GM11168 (cell line): ENCODE measurements at regions not wholly inside any gene's neighbourhood (a gene's known extent, or its start where the extent isn't known, plus 50 kb on each side); places are given as distances from the start of the nearest gene placed in this dataset.

Source experiments
- in situ Hi-C: fragments of 300-500 bp; cut with MboI; formaldehyde crosslinking; loops from one replicate; pipeline ENCODE4 v1.12.0; 2022; ENCODE audit warnings: low sequenced_read_pairs; ENCODE audit not compliant: unreplicated experiment

DNA sequence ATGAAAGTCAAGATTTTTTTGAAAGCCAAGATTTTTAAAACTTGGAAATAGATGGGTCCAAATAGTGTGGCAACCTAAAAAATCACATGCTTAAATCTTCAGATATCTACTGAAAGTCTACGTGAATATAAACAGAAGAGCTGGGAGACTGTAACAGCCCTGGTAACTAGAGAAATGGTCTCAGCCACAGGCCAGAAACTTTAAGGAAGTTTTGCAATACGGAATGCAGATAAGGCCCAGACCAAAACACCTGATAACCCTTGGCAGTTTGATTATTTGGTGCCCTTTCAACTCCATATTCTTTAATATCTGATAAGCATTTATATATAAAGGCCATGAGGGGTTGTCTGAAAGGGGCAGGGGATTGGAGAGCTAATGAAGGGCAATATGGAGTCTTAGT, 537.3 kb upstream of the TGFBR2 start:
- in situ Hi-C loops = no loop called here

DNA sequence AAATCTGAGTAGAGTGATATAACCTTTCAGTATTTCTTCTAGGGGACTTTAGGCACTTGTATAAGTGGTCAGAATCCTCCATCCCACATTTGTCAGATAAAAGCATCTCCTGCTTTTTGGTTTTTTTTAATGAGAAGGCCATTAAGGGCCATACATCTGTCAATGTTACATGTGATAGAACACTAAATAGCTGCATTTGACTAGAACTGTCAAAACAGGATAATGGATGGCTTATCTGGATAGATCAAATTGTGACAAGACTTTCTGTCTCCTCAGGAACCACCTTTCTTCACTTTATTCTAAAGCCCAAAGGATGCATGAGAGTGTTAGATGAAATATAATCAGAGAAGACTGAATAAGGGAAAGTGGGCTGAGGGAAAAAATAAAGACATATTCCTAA, 533.4 kb upstream of the TGFBR2 start:
- in situ Hi-C loops = no loop called here

DNA sequence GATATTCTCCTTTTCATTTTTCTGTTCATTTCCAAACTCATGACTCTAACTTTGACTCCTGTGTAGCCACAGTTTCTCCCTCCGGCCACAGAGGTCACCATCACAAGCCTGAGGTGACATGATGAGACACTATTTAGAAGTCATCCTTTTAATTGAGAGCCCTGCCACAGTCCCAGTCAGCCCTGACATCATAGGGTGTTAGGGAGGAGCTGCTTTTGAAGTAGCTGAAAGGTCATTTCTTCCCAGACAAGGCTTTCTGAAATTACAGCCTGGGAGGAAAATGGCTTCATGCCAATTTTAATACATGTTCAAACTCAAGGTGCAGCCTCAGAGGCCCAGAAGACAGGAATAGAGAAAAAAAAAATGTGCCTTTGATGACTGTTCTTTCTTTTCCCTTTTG, 532.8 kb upstream of the TGFBR2 start:
- in situ Hi-C loops = no loop called here

DNA sequence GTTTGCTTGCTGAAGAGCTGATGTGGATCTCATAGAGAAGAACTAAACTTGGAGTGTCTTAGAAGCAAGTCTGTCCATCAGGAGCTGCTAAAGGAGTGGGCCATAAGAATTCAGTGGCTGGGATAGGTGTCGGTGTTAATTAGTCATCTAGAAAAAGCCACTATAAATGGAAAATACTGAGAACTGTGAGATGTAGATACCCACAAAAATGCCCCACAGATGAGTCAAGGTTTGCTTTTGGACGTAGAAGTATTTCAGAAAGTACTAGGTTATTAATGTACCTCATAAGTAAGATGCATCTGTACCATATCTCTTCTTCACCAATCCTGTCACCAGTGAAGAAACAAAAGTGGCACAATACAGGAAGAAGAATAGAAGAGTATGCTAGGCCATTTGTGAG, 530.9 kb upstream of the TGFBR2 start:
- in situ Hi-C loops = no loop called here

DNA sequence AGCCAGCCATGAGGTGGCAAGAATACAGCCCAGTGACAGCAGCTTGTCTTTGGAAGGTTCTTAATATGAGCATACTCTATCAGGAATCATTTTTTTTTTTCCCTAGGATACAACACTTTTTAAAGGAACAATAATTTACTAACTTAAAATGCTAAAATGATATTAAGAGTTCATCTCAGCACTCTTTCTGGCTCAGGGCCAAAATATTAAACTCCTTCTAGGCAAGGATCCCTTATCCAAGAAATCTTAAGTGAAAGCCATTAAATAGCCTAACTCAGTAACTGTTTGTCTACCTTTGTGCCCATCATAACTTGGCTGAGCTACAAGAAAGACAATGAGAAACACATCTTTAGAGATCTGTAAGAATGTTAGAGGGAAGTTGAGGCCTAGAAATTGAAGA, 529.5 kb upstream of the TGFBR2 start:
- in situ Hi-C loops = no loop called here

DNA sequence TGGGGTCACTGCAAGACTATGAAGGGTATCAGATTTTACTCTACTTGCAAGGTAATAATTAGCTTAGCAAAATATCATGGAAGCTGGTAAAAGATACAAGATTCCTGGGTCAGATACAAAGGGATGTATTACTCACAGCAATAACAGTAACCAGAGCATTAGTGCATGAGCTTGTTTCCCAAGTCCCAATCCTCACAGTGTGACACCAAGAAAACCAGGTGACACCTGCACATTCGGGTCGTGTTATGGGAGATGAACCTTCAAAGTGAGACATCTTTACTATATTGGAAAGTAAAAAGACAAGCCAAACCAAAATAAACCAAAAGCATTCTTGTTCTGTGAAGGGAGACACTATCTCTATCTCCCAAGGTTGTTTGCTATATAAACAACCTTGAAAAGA, 528.7 kb upstream of the TGFBR2 start:
- in situ Hi-C loops = no loop called here

GRCh38 chr3:30078736-30079135, 527.7 kb upstream of the TGFBR2 start:
- in situ Hi-C loops = no loop called here

- in situ Hi-C loops = no loop called here
Measured at GRCh38 chr3:30081904-30082303, 524.5 kb upstream of the TGFBR2 start.

GRCh38 chr3:30082652-30083051, 523.7 kb upstream of the TGFBR2 start:
- in situ Hi-C loops = no loop called here

DNA sequence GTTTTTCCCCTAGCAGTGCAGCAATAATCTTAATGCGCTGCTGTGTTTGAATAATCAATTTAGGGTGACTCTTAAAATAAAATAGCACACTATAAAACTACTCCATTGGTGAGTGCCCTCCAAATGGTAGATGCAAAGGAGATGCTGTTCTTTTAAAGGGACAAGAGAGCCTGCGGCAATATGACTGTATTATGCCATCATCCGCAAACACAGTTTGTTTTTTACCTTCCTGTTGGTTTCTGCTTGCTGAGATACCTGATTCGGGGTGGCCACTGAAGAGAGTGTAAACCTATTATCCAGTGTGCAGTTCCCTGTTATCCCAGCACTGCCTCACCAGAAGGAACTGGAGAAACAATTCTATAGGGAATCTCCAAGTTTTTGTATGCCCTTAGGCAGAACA, 523.1 kb upstream of the TGFBR2 start:
- in situ Hi-C loops = no loop called here

- in situ Hi-C loops = no loop called here
Measured at GRCh38 chr3:30084316-30084715, 522.1 kb upstream of the TGFBR2 start.

DNA sequence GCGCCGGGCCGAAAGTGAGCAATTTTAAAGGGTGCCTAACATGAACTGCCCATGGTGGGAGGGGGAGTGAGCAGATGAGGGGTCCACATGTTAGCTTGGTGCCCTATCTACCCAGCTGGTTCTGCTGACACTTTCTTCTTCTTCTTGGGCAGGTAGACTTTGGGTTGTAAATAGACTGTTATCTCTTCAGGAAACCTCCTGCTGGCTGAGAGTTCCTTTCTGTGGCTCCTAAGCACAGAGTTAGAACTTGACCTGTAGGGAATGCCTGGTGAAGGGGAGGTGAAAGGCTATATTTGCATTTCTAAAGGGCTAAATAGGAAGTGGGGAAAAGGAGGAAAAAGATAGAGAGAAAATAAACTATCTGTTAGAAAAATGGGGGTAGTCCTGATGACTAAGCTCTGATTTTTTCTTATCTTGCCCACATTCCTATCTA, 521.4 kb upstream of the TGFBR2 start:
- in situ Hi-C loops = no loop called here

GRCh38 chr3:30085486-30085885, 520.9 kb upstream of the TGFBR2 start:
- in situ Hi-C loops = no loop called here

GRCh38 chr3:30091686-30092085, 514.7 kb upstream of the TGFBR2 start:
- in situ Hi-C loops = no loop called here

GRCh38 chr3:30097022-30097650, 509.3 kb upstream of the TGFBR2 start:
- in situ Hi-C loops = no loop called here

DNA sequence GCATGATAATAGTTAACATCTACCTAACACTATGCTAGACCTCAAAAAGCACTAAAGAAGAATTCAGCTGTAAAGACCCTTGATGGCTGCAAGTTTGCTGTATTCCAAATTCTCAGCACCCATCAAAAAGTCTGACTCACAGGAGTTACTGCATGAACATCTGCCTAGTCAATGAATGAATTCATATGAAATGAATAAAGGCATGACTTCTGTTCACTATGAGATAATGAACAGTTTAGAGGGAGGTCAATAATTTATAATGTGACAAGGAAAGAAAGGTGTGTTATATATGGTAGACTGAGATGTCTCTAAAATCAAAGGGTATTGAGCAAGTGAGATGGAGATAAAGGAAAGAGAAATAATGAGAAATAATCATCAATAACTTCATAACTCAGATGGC, 508.2 kb upstream of the TGFBR2 start:
- in situ Hi-C loops = no loop called here

GRCh38 chr3:30098653-30099455, 507.5 kb upstream of the TGFBR2 start:
- in situ Hi-C loops = no loop called here

DNA sequence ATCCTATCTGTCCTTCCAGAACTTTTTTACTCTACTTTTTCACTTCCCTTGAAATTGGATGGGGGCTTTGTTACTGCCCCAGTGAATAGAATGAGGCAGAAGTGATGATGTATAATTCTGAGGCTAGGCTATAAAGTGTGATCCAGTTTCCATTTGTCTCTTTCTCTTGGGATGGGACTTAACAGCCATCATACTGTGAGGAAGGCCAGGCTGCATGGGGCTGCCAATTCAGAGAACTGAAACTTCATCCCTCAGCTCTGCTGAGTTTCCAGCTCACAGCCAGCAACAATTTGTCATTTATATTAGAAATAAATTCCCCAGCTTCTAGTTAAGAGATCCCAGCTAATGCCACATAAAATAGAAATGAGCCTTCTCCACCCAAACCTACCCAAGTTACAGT, 504.0 kb upstream of the TGFBR2 start:
- in situ Hi-C loops = no loop called here

- in situ Hi-C loops = no loop called here
Measured at GRCh38 chr3:30103186-30103585, 503.2 kb upstream of the TGFBR2 start.

DNA sequence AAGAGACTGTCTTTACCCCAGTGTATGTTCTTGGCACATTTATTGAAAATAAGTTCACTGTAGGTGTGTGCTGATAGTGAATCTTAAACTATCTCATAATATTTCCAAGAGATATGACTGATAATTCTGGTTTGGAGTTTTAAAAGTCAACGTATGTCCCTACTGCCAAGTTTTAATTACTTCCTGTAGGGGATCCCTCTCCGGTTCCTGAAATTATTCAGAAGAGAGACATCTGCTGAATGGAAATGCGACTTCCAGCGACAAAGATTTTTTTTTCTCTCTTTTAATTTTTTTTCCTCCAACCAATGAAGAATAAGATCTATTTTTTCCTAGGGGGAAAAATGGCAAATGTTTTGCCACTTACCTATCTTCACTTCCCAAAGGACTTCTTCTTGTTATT, 498.9 kb upstream of the TGFBR2 start:
- in situ Hi-C loops = no loop called here

DNA sequence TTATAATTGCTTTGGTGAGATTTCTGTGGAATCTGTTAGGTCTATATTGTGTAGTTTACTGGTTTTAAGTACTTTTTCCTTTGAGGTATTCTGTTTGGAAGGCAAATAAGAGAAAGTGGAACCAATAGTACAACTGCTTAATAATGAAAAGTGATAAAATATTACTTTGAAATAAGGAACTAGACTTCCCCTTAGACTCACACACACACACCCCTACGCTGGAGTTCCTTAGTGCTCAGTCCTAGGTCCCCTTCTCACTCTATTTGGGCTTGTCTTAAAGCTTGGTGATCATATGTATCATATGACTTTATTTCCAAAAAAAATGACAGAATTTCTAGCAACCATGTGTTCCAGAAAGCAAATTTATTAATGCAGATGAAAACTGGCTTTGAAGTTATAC, 494.0 kb upstream of the TGFBR2 start:
- in situ Hi-C loops = no loop called here

- in situ Hi-C loops = no loop called here
Measured at GRCh38 chr3:30112902-30113484, 493.4 kb upstream of the TGFBR2 start.
